GM18867 (cell line): ENCODE measurements at regions not wholly inside any gene's neighbourhood (a gene's known extent, or its start where the extent isn't known, plus 50 kb on each side); places are given as distances from the start of the nearest gene placed in this dataset.

Experiments
- ATAC-seq: cut with Tn5 transposase; IDR thresholded peaks from one replicate; pipeline ENCODE4 v1.9.1; 2021; ENCODE audit warnings: mild to moderate bottlenecking, moderate library complexity; ENCODE audit not compliant: unreplicated experiment

DNA sequence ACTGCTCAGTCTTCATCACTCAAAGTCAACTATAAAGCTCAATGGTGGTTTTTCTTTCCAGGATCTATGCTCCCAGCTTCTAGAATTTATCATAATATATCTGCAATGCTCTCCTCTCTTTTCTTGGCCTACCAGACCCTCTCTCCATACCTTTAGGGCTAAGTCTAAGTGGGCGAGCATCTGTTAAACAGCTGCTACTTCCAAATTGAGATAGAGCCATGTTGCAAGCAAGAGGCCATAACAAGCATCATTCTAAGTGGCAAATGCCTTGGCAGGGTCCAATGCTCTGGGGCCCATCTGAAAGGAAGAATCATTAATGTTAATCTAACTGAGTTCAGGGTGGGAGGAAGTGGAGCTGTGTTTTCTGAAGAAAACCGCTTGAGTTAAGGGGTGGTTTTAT lies 324.0 kb downstream of the TLR4 start:
- ATAC-seq: no peak

DNA sequence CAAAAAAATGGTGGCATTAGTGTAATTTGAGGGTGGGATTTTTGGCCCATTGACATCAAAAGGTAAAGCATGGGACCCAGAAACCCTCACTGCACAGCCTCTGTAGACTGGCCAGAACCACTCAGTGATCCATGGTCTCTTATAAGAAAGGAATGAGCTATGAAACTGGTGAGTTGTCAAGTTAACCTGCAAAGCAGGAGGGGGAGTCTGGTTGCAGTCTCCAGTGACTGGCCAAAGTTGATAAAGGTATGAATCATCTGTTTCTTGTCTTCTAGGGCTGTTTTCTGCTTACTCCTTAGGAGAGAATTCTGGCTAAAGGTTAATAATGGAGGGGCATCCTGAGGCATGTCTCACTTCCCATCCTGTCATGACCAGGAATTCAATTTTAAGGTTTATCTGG lies 325.2 kb downstream of the TLR4 start:
- ATAC-seq: no peak

GRCh38 chr9:118034701-118035100 lies 330.5 kb downstream of the TLR4 start:
- no peak for ATAC-seq

GRCh38 chr9:118038713-118039112 lies 334.5 kb downstream of the TLR4 start:
- ATAC-seq: no peak

- ATAC-seq: no peak
These were observed 354.0 kb downstream of the TLR4 start for GRCh38 chr9:118058227-118058626.

- ATAC-seq: no peak
These were observed 355.5 kb downstream of the TLR4 start for GRCh38 chr9:118059484-118060278.

DNA sequence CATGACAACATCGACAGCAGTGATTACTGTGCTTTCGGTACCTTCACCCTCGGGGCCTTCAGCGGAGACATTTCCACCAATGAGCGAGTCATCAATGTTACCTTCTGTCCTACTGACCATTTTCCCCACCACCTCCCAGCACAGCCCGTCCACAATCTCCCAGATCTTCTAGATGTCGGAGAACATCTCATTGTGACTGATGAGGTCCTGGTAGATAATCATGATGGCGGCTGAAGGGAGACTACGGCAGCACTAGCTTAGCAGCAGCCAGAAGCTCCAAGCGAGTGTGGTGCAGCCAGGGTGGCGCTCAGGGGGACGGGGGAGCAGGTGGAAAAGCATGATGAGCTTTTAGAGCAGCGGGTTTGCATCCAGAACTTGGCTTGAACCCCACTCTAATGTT lies 379.0 kb downstream of the TLR4 start:
- ATAC-seq: no peak

- ATAC-seq: peak; percentile 41
These were observed 383.9 kb downstream of the TLR4 start for GRCh38 chr9:118088090-118088489.

GRCh38 chr9:118091226-118091625 lies 387.0 kb downstream of the TLR4 start:
- no peak for ATAC-seq

DNA sequence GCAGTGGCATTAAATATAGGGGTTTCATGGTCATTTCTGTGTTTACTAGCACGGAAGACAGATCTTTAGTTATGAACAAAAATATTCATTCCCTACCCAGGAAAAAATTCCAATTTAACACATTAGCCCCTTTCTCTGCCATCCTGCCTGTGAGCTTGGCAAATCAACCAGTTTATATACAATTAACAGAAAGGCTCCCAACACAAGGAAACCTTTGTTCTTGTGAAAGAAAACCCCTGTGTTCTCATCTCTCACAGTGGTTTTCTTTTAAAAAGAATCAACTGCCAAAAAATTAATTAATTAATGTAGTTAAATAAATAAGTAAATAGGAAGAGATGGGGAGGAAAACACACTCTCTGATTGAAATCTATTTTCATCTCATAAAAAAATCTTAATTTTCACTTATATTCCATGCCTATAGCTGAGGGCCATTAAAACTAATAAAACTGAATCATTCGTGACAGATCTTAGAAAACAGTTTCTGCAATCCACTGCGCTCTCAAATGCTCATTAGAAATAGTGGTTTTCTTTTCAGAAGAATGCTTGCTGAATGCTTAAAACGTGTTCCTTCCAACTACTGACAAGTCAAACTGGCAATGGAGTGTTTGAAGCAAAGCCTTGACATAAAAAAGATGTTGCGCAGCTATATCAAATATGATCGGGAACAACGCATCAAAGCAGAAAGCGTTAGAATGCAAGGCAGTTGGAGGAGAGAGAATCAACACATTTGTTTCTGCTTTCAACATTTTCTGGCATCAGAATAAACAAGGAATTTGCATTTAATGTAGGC lies 387.7 kb downstream of the TLR4 start:
- ATAC-seq: no peak

GRCh38 chr9:118094387-118094786 lies 390.2 kb downstream of the TLR4 start:
- ATAC-seq: peak; percentile 49

DNA sequence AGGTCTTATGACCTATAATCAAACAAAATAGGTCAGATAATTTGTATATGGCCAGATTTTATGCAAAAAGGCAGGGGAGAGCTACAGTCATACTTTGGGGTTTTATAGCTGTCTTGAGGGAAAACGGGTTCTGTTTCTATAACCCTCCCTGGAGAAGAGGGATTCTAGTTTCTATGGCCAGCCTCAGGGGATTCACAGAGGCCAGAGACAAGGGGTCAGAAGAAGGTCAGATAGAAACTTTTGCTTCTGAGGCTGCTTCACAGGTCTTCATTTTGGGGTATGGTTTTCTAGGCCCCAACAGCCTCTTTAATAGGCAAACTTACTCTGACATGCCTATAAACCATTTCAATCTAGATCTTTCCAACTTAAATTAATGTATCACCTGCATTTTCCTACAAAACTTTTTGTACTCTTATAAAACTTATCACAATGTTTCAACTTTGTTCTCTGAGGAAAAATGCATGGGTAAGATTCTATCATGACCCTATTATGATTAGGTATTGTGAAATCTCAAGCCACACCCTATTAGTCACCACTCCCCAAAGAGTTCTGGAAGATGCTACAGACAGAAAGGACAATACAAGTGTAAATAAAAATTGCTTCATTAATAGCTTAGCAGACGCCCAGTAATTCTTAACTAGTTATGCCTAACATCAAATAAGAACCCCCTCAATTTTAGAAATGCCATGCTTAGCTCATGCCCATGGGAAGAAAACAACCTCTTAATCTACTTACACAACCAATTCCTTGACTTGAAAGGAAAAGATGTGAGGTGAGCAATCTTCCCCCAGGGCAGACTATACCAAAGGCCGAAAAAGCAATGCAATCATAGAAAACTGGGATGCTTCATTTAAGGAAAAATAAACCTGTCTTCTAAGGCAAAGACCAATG lies 396.6 kb downstream of the TLR4 start:
- ATAC-seq: no peak

DNA sequence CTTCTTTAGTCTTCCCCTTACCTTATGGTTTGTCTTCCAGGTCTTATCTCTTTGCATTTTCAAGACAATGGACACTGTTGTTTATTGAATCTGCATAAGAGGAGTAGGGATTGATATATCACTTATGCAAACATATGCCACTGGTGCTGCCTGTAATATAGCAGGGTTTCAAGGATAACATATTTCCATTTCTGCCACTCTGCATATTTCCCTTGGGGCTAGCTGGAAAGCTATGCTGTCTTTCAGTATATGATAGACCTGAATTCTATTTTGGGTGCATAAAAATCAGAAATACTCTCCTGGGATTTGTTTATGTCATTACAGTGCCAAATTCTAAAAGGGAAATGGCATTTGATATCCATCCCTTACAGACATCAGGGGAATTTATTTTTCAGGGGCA lies 400.2 kb downstream of the TLR4 start:
- no peak for ATAC-seq

DNA sequence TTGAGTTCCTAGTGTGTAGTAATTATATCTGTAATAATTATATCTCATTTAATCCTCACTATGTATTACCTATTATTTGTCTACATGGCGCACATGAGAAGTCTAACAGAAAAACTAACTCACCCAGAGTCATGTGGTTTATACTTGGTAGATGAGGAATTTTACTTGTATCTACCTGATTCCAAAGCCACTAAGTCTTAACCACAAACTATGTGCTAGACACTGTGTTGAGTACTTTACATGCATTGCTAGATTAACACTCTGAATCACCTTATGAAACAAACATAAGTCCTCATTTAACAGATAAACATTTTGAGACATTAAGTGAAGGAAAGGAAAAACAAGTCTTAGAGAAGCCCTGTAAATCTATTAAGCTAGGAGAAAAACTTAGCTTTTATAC lies 404.8 kb downstream of the TLR4 start:
- ATAC-seq: no peak

DNA sequence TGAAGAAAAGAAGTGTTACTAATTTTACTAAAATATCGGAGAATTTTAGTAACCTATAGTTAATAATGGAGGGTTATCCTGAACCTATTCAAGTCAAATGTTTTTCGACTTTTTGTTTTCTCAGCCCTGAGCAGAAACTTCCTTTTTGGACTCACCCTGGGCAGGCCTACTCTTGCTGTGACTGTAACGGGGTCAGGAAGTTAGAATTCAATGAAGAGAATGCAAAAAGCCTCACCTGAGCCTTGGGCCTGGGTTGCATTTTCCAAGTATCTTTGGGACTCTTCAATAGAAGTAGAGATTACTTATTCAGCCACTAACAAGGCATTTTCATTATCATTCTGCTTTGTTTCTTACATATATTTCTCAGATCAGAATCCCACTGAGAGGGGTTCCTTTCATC lies 405.3 kb downstream of the TLR4 start:
- no peak for ATAC-seq

GRCh38 chr9:118121361-118121760 lies 417.2 kb downstream of the TLR4 start:
- no peak for ATAC-seq

DNA sequence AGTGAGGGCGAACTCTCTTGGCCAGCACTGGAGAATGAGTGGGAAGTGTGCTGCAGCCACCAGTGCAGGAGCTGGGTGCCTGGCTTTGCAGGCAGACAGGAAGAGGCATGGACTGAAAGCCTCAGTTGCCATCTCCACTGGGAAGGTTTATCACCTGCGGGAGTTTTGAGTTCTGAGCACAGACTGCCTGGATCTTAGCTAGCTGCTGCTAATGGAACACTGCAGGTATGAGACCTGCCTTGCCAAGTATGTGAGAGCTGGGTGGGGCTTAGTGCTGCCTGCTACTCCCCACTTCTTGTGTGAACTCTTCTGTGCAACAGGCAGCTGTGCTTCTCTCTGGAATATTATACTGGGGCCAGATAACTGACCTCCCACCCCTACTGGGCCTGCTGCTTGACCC lies 424.1 kb downstream of the TLR4 start:
- ATAC-seq: no peak

DNA sequence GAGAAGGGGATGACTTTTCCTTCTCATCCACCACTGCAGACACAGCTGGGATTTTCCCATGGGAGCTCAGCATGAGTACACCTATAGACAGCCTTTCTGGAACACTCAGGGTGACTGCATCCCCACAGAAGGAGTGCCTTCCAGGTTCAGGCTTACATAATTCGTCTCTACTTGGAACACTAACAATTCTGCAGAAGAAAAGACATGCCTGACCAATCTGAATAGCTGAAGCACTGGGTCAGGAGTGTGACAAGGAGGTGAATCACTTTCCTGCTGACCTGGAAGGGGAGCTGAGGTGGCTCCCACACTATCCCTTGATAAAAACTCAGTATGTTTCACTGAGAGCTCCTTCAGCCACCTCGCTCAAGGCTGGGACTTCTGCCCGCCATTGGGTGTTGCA lies 425.3 kb downstream of the TLR4 start:
- ATAC-seq: no peak

DNA sequence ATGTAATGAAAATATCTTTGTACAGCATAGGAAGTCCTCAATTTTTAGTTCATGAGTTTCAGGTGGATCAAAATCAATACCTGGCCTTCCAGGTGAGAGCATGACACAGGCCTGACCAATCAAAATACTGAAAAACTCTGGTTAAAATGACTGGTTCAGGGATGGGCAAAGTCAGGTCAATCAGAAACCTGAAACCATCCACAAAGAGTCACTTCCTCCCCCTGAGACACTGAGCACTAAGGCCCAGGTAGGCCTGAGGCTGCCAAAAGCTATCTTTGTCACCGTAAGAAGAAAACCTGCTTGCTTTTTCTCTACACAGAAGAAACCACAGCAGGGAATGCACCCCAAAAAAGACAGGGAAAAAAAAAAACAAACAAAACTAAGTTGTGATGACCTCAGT lies 444.8 kb downstream of the TLR4 start:
- no peak for ATAC-seq

DNA sequence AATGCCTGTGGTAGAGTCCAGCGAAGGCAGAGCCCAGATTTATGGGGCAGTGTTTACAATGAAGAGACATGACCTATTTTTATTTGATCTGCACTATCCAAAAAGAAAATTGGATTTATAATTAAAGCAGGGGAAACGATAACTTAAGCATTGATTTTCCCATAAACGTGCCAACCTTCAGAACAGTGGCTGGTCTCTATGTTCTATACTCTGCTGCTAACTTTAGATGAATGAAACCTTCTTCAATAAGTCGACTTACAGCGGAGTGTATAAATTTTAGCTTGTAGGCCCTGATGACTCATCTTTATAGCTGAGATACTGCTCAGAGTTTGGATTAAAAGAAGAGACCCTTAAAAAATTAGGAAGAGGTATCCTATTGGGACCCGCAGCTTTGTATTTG lies 452.6 kb downstream of the TLR4 start:
- no peak for ATAC-seq

DNA sequence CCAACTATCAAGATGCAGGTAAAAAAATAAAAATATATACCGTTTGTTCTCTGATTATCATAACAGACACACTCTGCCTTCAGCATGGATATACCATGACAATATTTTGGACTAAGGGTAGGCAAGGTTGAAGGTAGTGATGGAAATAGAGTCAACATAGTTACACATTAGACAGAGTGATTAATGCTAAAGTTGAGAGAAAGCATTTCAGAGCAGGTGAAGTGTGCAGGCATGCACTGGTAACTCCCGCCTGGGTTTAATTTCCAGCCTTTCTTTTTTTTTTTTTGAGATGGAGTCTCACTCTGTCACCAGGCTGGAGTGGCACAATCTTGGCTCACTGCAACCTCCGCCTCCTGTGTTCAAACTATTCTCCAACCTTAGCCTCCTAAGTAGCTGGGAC lies 458.5 kb downstream of the TLR4 start:
- ATAC-seq: no peak
